ENCODE measurements at regions not wholly inside any gene's neighbourhood (a gene's known extent, or its start where the extent isn't known, plus 50 kb on each side); places are given as distances from the start of the nearest gene placed in this dataset.
"Not testable (repeated sequence)": the region's sequence is repeated elsewhere in the genome, so short reads cannot be mapped to it uniquely, and the experiment has no call there.

- H3K9me3 Mint-ChIP-seq (ENCODE audit: low read depth) = no peaks in the 10 kb centered on the region
- no peak overlapping the region for H3K27ac Mint-ChIP-seq (ENCODE audit: unreplicated experiment)
- no peaks in the 10 kb centered on the region for H3K4me1 Mint-ChIP-seq (ENCODE audit: low read depth)
- TF ChIP-seq CTCF (IDR thresholded peaks at IDR 0.05) = no peak
- H3K36me3 Mint-ChIP-seq (ENCODE audit: low read depth) = no peaks in the 10 kb centered on the region
- H3K27me3 Mint-ChIP-seq (ENCODE audit: low read depth) = peaks cover 15% of the 10 kb centered on the region
- H3K4me3 Mint-ChIP-seq (ENCODE audit: unreplicated experiment) = no peak overlapping the region
- no peak for DNase-seq (ENCODE audit: low spot score)
Observed at GRCh38 chr2:84300696-84301029, 158.4 kb downstream of the SUCLG1 start.

GRCh38 chr2:84300001-84300695, 158.9 kb downstream of the SUCLG1 start:
- H3K9me3 Mint-ChIP-seq (ENCODE audit: low read depth); H3K4me3 Mint-ChIP-seq (ENCODE audit: unreplicated experiment); DNase-seq (ENCODE audit: low spot score); H3K36me3 Mint-ChIP-seq (ENCODE audit: low read depth); H3K4me1 Mint-ChIP-seq (ENCODE audit: low read depth); H3K27ac Mint-ChIP-seq (ENCODE audit: unreplicated experiment): not testable (repeated sequence)
- H3K27me3 Mint-ChIP-seq (ENCODE audit: low read depth) = peaks cover 15% of the 10 kb centered on the region

GRCh38 chr2:84299211-84299775, 159.8 kb downstream of the SUCLG1 start:
- no peak for TF ChIP-seq CTCF (IDR thresholded peaks at IDR 0.05)
- no peaks in the 10 kb centered on the region for H3K4me1 Mint-ChIP-seq (ENCODE audit: low read depth)
- H3K4me3 Mint-ChIP-seq (ENCODE audit: unreplicated experiment) = no peak overlapping the region
- no peaks in the 10 kb centered on the region for H3K36me3 Mint-ChIP-seq (ENCODE audit: low read depth)
- DNase-seq (ENCODE audit: low spot score) = no peak
- H3K27ac Mint-ChIP-seq (ENCODE audit: unreplicated experiment) = no peak overlapping the region
- no peaks in the 10 kb centered on the region for H3K9me3 Mint-ChIP-seq (ENCODE audit: low read depth)
- H3K27me3 Mint-ChIP-seq (ENCODE audit: low read depth) = peaks cover 15% of the 10 kb centered on the region

GRCh38 chr2:84297155-84297554, 161.9 kb downstream of the SUCLG1 start:
- H3K27me3 Mint-ChIP-seq (ENCODE audit: low read depth) = peaks cover 13% of the 10 kb centered on the region
- no peaks in the 10 kb centered on the region for H3K4me1 Mint-ChIP-seq (ENCODE audit: low read depth)
- H3K9me3 Mint-ChIP-seq (ENCODE audit: low read depth) = no peaks in the 10 kb centered on the region
- no peak overlapping the region for H3K27ac Mint-ChIP-seq (ENCODE audit: unreplicated experiment)
- no peak for TF ChIP-seq CTCF (IDR thresholded peaks at IDR 0.05)
- no peak overlapping the region for H3K4me3 Mint-ChIP-seq (ENCODE audit: unreplicated experiment)
- DNase-seq (ENCODE audit: low spot score) = no peak
- no peaks in the 10 kb centered on the region for H3K36me3 Mint-ChIP-seq (ENCODE audit: low read depth)

- Mint-ChIP-seq H3K27me3 (ENCODE audit: low read depth) (peaks cover 6% of the 10 kb centered on the region), H3K9me3 (ENCODE audit: low read depth) (no peaks in the 10 kb centered on the region), H3K4me1 (ENCODE audit: low read depth) (no peaks in the 10 kb centered on the region), H3K36me3 (ENCODE audit: low read depth) (no peaks in the 10 kb centered on the region), H3K27ac (ENCODE audit: unreplicated experiment) (no peak overlapping the region), H3K4me3 (ENCODE audit: unreplicated experiment) (no peak overlapping the region)
- no peak for TF ChIP-seq CTCF (IDR thresholded peaks at IDR 0.05)
- no peak for DNase-seq (ENCODE audit: low spot score)
Observed at GRCh38 chr2:84293791-84294380, 165.2 kb downstream of the SUCLG1 start.

- DNase-seq (ENCODE audit: low spot score) = no peak
- Mint-ChIP-seq H3K36me3 (ENCODE audit: low read depth) (no peaks in the 10 kb centered on the region), H3K27me3 (ENCODE audit: low read depth) (peaks cover 2% of the 10 kb centered on the region), H3K9me3 (ENCODE audit: low read depth) (peaks cover 2% of the 10 kb centered on the region), H3K4me3 (ENCODE audit: unreplicated experiment) (no peak overlapping the region), H3K4me1 (ENCODE audit: low read depth) (no peaks in the 10 kb centered on the region), H3K27ac (ENCODE audit: unreplicated experiment) (no peak overlapping the region)
- TF ChIP-seq CTCF (IDR thresholded peaks at IDR 0.05) = no peak
Observed at GRCh38 chr2:84292545-84292944, 166.5 kb downstream of the SUCLG1 start.

Measured in chondrocyte (in vitro differentiated cells).